Karpas-422 (cell line): ENCODE measurements at regions not wholly inside any gene's neighbourhood (a gene's known extent, or its start where the extent isn't known, plus 50 kb on each side); places are given as distances from the start of the nearest gene placed in this dataset.

Source experiments
- DNase-seq: peaks from one replicate; pipeline ENCODE4 v3.0.0-alpha.2; 2015
- H2AFZ ChIP-seq: fragments of 200-600 bp; sonication (generic); 2 replicates; pipeline ENCODE4 v1.6.1; 2014; ENCODE audit warnings: antibody characterized with exemption, low read length, mixed read lengths
- H3K27ac ChIP-seq: fragments of 200-600 bp; sonication (generic); 2 replicates; pipeline ENCODE4 v1.5.1; 2014; ENCODE audit warnings: mild to moderate bottlenecking, low read length, moderate library complexity
- H3K27me3 ChIP-seq: fragments of 200-600 bp; sonication (generic); 2 replicates; pipeline ENCODE4 v1.6.1; 2014; ENCODE audit warnings: low read length, mixed read lengths
- H3K36me3 ChIP-seq: fragments of 200-600 bp; sonication (generic); 2 replicates; pipeline ENCODE4 v1.6.1; 2014; ENCODE audit warnings: low read length, mixed read lengths; ENCODE audit not compliant: insufficient read depth
- H3K4me1 ChIP-seq: fragments of 200-600 bp; sonication (generic); 2 replicates; pipeline ENCODE4 v1.6.1; 2014; ENCODE audit warnings: mild to moderate bottlenecking, low read length, mixed read lengths
- H3K4me2 ChIP-seq: fragments of 200-600 bp; sonication (generic); 2 replicates; pipeline ENCODE4 v1.6.1; 2014; ENCODE audit warnings: low read length, low read depth, mild to moderate bottlenecking; ENCODE audit not compliant: poor library complexity, severe bottlenecking
- H3K4me3 ChIP-seq: fragments of 200-600 bp; sonication (generic); 2 replicates; pipeline ENCODE4 v1.5.1; 2014; ENCODE audit warnings: mild to moderate bottlenecking, antibody characterized with exemption, low read length, mixed read lengths
- H3K79me2 ChIP-seq: fragments of 200-600 bp; sonication (generic); 2 replicates; pipeline ENCODE4 v1.6.1; 2014; ENCODE audit warnings: mild to moderate bottlenecking, low read length, mixed read lengths
- H3K9ac ChIP-seq: fragments of 200-600 bp; sonication (generic); 2 replicates; pipeline ENCODE4 v1.6.0; 2014; ENCODE audit warnings: low read length
- H3K9me2 ChIP-seq: fragments of 200-600 bp; sonication (generic), shearing (Covaris generic); replicated peaks from 2 replicates; pipeline ENCODE4 v1.6.0; 2014; ENCODE audit warnings: mild to moderate bottlenecking, low read length, moderate library complexity; ENCODE audit not compliant: insufficient read depth
- H3K9me3 ChIP-seq: fragments of 300-700, 200-600 bp; sonication (generic); 2 replicates; pipeline ENCODE4 v1.6.1; 2014; ENCODE audit warnings: low read length, mixed read lengths
- H4K20me1 ChIP-seq: fragments of 200-600 bp; sonication (generic); 2 replicates; pipeline ENCODE4 v1.6.1; 2014; ENCODE audit warnings: mild to moderate bottlenecking, antibody characterized with exemption, low read length, low read depth; ENCODE audit not compliant: insufficient read depth

GRCh38 chr18:66126266-66126665, 375.5 kb downstream of the CDH7 start:
- no peak overlapping the region for H3K9ac ChIP-seq
- no peaks in the 10 kb centered on the region for H3K27me3 ChIP-seq
- no peaks in the 10 kb centered on the region for H3K9me2 ChIP-seq
- DNase-seq, result no peak
- no peak overlapping the region for H3K4me2 ChIP-seq
- H3K4me3 ChIP-seq, result no peak overlapping the region
- H3K4me1 ChIP-seq, result no peaks in the 10 kb centered on the region
- no peaks in the 10 kb centered on the region for H3K36me3 ChIP-seq
- H3K79me2 ChIP-seq, result no peaks in the 10 kb centered on the region
- H3K27ac ChIP-seq, result no peak overlapping the region
- no peak overlapping the region for H2AFZ ChIP-seq
- no peaks in the 10 kb centered on the region for H4K20me1 ChIP-seq
- H3K9me3 ChIP-seq, result peaks cover 44% of the 10 kb centered on the region

DNA sequence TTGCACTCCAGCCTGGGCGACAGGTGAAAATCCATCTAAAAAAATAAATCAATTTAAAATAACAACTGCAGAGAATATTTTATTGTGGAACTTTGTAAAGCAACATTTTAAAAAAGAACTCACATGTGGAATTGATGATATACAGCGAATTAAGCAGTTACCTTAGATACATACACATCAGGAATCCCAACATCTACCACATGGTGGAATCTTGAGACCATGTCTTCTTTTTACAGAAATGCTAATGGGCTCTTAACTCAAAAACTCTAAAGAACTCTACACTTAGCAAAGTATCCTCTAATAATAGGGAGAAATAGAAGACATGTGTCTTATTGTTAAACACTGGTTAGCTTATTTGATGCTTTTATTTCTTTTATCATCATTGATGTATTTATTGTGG, 373.6 kb downstream of the CDH7 start:
- no peaks in the 10 kb centered on the region for H3K79me2 ChIP-seq

DNA sequence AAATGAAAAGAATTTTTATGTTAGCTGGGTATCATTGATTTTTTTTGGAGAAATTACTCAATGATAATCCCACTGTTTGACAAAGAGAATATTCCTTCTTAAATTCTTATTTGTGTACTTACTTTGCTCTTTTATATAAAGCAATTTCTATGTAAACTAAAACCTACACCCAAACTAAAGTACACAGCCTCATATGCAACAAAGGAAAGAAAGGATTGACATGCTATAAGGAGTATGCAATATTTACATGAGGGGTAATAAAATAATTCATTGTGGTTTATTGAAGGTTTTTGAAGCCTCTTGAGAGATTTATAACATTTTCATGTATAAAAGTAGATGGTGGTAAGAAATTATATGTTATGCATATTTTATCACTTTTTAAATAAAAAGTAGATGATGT, 368.5 kb downstream of the CDH7 start:
- Histone ChIP-seq H3K9ac (no peak overlapping the region), H3K4me1 (no peaks in the 10 kb centered on the region), H3K36me3 (no peaks in the 10 kb centered on the region), H3K27ac (no peak overlapping the region), H3K4me3 (no peak overlapping the region), H3K9me2 (no peaks in the 10 kb centered on the region), H4K20me1 (no peaks in the 10 kb centered on the region), H3K4me2 (no peak overlapping the region), H2AFZ (no peak overlapping the region), H3K9me3 (peaks cover 53% of the 10 kb centered on the region), H3K79me2 (no peaks in the 10 kb centered on the region), H3K27me3 (no peaks in the 10 kb centered on the region)
- no peak for DNase-seq

More for the DNA sequence above, 373.6 kb downstream of the CDH7 start:
- Histone ChIP-seq H3K27ac (no peak overlapping the region), H3K27me3 (no peaks in the 10 kb centered on the region), H3K9me2 (no peaks in the 10 kb centered on the region), H2AFZ (no peak overlapping the region), H3K9ac (no peak overlapping the region), H3K4me3 (no peak overlapping the region), H4K20me1 (no peaks in the 10 kb centered on the region), H3K4me2 (no peak overlapping the region), H3K36me3 (no peaks in the 10 kb centered on the region), H3K9me3 (peaks cover 51% of the 10 kb centered on the region), H3K4me1 (no peaks in the 10 kb centered on the region)
- DNase-seq, result peak; percentile 35

DNA sequence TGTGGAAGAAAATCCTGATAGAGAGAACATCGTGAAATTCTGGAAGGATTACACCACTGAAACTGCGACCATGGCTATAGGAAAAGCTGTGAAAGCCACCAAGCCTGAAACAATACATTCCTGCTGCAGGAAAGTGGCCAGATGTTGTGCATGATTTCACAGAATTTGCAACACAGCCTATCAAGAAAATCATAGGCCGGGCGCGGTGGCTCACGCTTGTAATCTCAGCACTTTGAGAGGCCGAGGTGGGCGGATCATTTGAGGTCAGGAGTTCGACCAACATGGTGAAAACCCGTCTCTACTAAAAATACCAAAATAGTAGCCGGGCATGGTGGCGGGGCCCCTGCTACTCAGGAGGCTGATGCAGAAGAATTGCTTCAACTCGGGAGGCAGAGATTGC, 360.2 kb downstream of the CDH7 start:
- H2AFZ ChIP-seq, result no peak overlapping the region
- H3K4me2 ChIP-seq, result no peak overlapping the region
- no peaks in the 10 kb centered on the region for H3K79me2 ChIP-seq
- no peaks in the 10 kb centered on the region for H3K9me2 ChIP-seq
- DNase-seq, result no peak
- no peaks in the 10 kb centered on the region for H3K4me1 ChIP-seq
- peaks cover 32% of the 10 kb centered on the region for H3K9me3 ChIP-seq
- H3K36me3 ChIP-seq, result no peaks in the 10 kb centered on the region
- no peaks in the 10 kb centered on the region for H3K27me3 ChIP-seq
- H3K27ac ChIP-seq, result no peak overlapping the region
- no peak overlapping the region for H3K4me3 ChIP-seq
- H4K20me1 ChIP-seq, result no peaks in the 10 kb centered on the region
- no peak overlapping the region for H3K9ac ChIP-seq

GRCh38 chr18:66110607-66111006, 359.8 kb downstream of the CDH7 start:
- H3K4me1 ChIP-seq, result no peaks in the 10 kb centered on the region
- no peak overlapping the region for H3K4me3 ChIP-seq
- H3K27me3 ChIP-seq, result no peaks in the 10 kb centered on the region
- H2AFZ ChIP-seq, result no peak overlapping the region
- no peaks in the 10 kb centered on the region for H3K79me2 ChIP-seq
- H3K9me3 ChIP-seq, result peaks cover 35% of the 10 kb centered on the region
- H3K9ac ChIP-seq, result no peak overlapping the region
- DNase-seq, result no peak
- H3K4me2 ChIP-seq, result no peak overlapping the region
- no peaks in the 10 kb centered on the region for H3K36me3 ChIP-seq
- H3K9me2 ChIP-seq, result no peaks in the 10 kb centered on the region
- no peak overlapping the region for H3K27ac ChIP-seq
- no peaks in the 10 kb centered on the region for H4K20me1 ChIP-seq

DNA sequence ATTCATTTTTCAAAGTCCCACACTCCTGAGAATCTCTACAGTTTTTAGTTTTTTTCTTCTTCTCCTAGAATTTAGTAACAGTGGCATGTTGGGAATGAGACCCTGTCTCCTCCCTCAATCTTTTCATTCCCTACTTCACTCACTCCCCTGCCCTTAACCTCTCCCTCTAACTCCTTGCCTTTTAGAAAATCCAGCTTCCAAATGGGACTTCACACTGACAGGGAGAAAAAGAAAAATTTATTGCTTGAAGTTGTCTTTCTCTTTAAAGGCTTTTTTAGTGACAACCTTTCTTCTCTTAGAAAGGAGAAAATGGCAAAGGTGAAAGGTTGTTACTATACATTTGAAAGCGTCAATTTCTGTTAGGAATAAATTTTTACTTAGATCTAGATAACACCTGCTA, 359.2 kb downstream of the CDH7 start:
- Histone ChIP-seq H3K79me2 (no peaks in the 10 kb centered on the region), H3K4me1 (no peaks in the 10 kb centered on the region), H3K4me2 (no peak overlapping the region), H3K9me2 (no peaks in the 10 kb centered on the region), H2AFZ (no peak overlapping the region), H3K4me3 (no peak overlapping the region), H3K9ac (no peak overlapping the region), H3K27me3 (no peaks in the 10 kb centered on the region), H3K36me3 (no peaks in the 10 kb centered on the region), H3K27ac (no peak overlapping the region), H4K20me1 (no peaks in the 10 kb centered on the region), H3K9me3 (peaks cover 36% of the 10 kb centered on the region)
- no peak for DNase-seq

GRCh38 chr18:66107546-66107945, 356.7 kb downstream of the CDH7 start:
- DNase-seq, result no peak
- no peaks in the 10 kb centered on the region for H3K27me3 ChIP-seq
- peaks cover 27% of the 10 kb centered on the region for H3K9me3 ChIP-seq
- no peaks in the 10 kb centered on the region for H3K79me2 ChIP-seq
- no peak overlapping the region for H2AFZ ChIP-seq
- H3K4me3 ChIP-seq, result no peak overlapping the region
- H4K20me1 ChIP-seq, result no peaks in the 10 kb centered on the region
- no peaks in the 10 kb centered on the region for H3K4me1 ChIP-seq
- no peaks in the 10 kb centered on the region for H3K36me3 ChIP-seq
- H3K27ac ChIP-seq, result no peak overlapping the region
- H3K9me2 ChIP-seq, result no peaks in the 10 kb centered on the region
- H3K9ac ChIP-seq, result no peak overlapping the region
- no peak overlapping the region for H3K4me2 ChIP-seq

GRCh38 chr18:66105016-66105415, 354.2 kb downstream of the CDH7 start:
- no peaks in the 10 kb centered on the region for H3K4me1 ChIP-seq
- H3K79me2 ChIP-seq, result no peaks in the 10 kb centered on the region
- H3K27ac ChIP-seq, result no peak overlapping the region
- no peak for DNase-seq
- no peaks in the 10 kb centered on the region for H3K27me3 ChIP-seq
- no peaks in the 10 kb centered on the region for H3K36me3 ChIP-seq
- H3K4me3 ChIP-seq, result no peak overlapping the region
- H3K9ac ChIP-seq, result no peak overlapping the region
- H4K20me1 ChIP-seq, result no peaks in the 10 kb centered on the region
- no peaks in the 10 kb centered on the region for H3K9me2 ChIP-seq
- peaks cover 23% of the 10 kb centered on the region for H3K9me3 ChIP-seq
- no peak overlapping the region for H3K4me2 ChIP-seq
- no peak overlapping the region for H2AFZ ChIP-seq

DNA sequence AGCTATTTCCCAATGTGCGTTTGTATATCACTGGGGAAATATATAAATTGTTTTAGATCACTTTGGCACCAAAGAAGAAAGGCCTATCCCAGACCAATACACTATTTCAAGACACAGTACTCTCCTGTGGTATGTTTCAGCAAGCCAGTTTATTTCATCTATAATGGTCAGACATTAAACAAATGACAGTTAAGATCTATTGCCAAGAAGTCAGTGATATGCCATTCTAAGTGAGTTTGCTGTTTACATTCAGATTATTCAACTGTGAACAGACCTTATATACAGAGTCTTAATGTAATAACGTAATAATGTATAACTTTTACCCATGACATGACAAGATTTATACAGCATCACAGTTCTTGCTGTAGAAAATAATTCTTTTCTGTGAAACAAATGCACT, 352.7 kb downstream of the CDH7 start:
- Histone ChIP-seq H3K9me3 (peaks cover 29% of the 10 kb centered on the region), H4K20me1 (no peaks in the 10 kb centered on the region), H2AFZ (no peak overlapping the region), H3K4me1 (no peaks in the 10 kb centered on the region), H3K4me2 (no peak overlapping the region), H3K27ac (no peak overlapping the region), H3K27me3 (no peaks in the 10 kb centered on the region), H3K36me3 (no peaks in the 10 kb centered on the region), H3K9ac (no peak overlapping the region), H3K9me2 (no peaks in the 10 kb centered on the region), H3K79me2 (no peaks in the 10 kb centered on the region), H3K4me3 (no peak overlapping the region)
- no peak for DNase-seq
